ENCODE measurements at regions not wholly inside any gene's neighbourhood (a gene's known extent, or its start where the extent isn't known, plus 50 kb on each side); places are given as distances from the start of the nearest gene placed in this dataset.
"Not testable (repeated sequence)": the region's sequence is repeated elsewhere in the genome, so short reads cannot be mapped to it uniquely, and the experiment has no call there.

DNA sequence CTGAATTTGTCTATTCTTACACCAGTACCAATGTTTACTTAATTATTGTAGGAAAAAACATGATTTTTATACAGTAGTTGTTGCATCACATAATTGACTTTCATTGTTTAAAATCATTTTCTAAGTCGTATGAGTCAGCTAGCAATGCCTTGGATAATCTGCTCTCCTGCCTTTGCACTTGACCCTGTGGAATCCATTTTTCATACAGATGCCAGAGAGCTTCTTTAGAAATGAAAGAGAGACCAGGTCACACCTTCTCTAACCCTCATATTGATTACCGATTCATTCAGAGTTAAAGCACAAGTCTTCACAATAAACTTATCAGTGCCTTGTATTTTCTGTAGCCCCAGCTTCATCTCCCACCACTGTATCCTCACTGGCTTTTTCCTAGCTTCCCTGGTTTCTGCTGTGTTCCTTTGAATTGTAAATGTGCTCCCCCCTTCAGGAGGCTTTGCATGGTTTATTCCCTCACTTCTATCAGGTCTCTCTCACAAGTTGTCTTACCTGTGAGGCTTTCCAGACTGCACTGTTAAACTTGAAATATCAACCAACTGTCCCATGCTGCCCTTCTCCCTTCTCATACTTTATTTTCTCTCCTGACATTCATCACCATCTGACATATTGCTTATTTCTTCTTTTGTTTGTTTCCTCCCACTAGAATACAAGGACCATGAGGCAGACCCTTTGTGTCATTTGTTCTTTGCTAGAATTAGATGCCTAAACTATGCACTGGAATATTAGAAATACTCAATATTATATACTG, 662.0 kb upstream of the GBE1 start:
- DNase-seq (ENCODE audit: low read depth in 2 of 2, low spot score in 1 of 2), result no peak

GRCh38 chr3:82416830-82417229, 655.4 kb upstream of the GBE1 start:
- DNase-seq (ENCODE audit: low read depth in 2 of 2, low spot score in 1 of 2), result no peak

GRCh38 chr3:82416349-82416748, 654.9 kb upstream of the GBE1 start:
- no peak for DNase-seq (ENCODE audit: low read depth in 2 of 2, low spot score in 1 of 2)

DNA sequence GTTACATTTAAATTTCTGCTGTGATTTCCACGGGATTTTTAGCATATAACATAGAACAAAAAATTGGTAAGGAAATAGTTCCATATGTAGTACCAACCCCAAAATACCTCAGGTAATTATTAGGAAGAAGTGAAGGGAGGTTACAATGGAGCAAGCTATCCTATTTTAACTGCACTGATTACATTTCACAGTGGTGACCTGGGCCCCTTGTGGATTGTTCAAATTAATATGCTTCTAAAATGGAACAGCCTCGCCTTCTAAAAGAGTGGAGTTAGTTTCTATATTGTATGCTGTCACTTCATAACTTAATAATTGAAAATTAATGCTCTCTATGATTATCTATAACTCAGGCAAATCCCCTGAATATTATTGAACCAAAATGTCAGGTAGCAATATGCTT, 651.7 kb upstream of the GBE1 start:
- DNase-seq (ENCODE audit: low read depth in 2 of 2, low spot score in 1 of 2), result no peak

- no peak for DNase-seq (ENCODE audit: low read depth in 2 of 2, low spot score in 1 of 2)
Observed at GRCh38 chr3:82410366-82410765, 648.9 kb upstream of the GBE1 start.

- DNase-seq (ENCODE audit: low read depth in 2 of 2, low spot score in 1 of 2), result no peak
Observed at GRCh38 chr3:82409842-82410241, 648.4 kb upstream of the GBE1 start.

DNA sequence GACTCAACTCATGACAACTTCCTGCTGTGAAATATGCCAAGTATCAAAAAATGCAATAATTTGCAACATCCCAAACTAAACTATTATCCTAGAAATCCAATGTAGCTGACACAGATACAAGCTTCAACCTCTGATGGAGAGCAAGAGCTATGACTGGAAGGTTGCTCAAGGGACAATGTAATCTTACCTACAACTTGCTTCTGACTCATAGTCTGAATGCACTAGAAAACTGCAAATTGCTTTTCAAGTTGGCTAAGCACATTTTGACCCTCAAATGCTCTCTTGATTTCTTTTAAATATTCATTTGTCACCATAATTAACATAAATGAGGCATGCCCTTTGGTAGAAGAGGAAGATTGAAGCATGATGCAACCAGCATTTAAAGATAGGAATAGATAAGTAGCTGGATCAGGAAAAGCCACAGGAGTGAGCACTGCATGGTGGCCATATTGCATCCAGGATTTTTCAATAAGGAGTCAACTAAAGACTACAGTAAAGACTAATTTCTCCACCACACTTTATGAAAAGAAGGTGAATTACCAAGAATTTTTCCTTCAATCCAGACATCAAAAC, 630.8 kb upstream of the GBE1 start:
- no peak for DNase-seq (ENCODE audit: low read depth in 2 of 2, low spot score in 1 of 2)

- no peak for DNase-seq (ENCODE audit: low read depth in 2 of 2, low spot score in 1 of 2)
Observed at GRCh38 chr3:82390868-82391267, 629.4 kb upstream of the GBE1 start.

DNA sequence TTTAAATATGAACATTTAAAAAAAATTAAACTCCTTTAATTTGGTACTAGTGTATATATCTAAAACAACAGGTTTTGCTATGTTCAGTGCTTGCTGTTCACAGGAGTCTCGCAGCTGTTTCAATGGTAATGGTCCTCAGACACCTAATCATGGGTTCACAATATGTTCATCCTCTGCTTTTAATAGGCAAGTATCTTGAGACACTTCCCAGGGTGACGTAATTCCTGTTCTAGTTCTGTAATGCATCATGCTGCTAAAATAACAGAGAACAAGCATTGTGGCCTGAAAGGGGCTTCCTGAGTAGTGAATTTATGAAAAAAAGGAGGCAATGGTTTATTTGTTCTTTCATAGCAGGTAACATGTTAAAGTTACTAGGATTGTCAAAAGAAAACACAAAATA, 625.2 kb upstream of the GBE1 start:
- DNase-seq (ENCODE audit: low read depth in 2 of 2, low spot score in 1 of 2), result no peak

- DNase-seq (ENCODE audit: low read depth in 2 of 2, low spot score in 1 of 2), result no peak
Observed at GRCh38 chr3:82384181-82384580, 622.7 kb upstream of the GBE1 start.

DNA sequence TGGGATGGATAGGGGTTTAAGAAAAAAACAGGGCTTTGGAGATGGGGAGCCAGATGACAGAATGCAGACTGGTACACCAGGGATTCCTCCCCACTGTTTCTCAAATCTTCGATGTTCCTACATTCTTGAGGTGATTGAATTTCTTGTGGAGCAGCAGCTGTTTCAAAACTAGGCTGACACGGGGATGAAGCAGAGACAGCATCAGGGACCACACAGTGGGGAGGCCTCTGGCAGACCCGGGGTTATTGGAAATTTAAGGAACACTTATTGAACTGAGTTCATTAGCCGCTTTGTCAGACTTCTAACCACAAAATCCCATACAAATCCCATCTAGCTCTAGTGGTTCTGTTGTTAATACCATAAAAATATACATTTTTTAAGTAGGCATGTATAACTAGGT, 621.4 kb upstream of the GBE1 start:
- no peak for DNase-seq (ENCODE audit: low read depth in 2 of 2, low spot score in 1 of 2)

DNA sequence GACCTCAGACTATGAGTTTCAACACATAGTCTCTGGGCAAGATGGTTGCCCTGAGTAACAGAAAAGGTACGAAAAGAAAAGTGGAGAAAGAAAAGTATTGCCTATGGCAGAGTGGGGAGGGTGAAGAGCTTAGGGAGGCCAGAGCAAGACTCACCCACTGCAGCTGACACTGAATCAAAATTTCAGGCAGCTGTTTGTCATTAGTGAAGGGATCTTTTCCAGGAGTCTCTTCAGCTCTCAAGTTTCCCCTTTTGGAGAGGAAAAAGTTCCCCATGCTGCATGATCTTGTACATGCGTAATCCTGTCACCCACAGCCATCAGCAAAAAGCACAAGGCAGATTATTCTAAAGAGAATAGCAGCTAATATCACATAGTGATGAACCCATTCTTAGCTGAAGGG, 616.9 kb upstream of the GBE1 start:
- DNase-seq (ENCODE audit: low read depth in 2 of 2, low spot score in 1 of 2), result no peak

DNA sequence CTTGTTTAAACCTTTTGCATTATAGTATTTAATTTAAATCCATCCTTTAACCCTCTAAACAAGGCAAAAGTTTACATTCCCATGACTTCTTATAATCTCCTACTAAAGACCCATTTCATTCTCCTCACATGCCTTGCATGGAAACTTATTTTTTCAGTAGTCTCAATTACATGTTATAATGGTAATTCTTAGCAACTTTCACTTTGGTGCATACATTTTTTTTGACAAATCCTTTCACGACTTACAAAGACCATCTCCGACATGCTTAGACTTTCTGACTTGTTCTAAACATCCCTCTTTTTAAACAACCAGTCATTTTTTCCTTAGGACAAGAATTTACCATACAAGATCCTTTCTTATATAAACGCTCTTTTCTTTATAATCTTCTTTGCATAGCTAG, 615.4 kb upstream of the GBE1 start:
- no peak for DNase-seq (ENCODE audit: low read depth in 2 of 2, low spot score in 1 of 2)

- not testable (repeated sequence) for DNase-seq (ENCODE audit: low read depth in 2 of 2, low spot score in 1 of 2)
Observed at GRCh38 chr3:82373833-82374232, 612.4 kb upstream of the GBE1 start.

GRCh38 chr3:82364827-82365226, 603.4 kb upstream of the GBE1 start:
- DNase-seq (ENCODE audit: low read depth in 2 of 2, low spot score in 1 of 2), result no peak

- no peak for DNase-seq (ENCODE audit: low read depth in 2 of 2, low spot score in 1 of 2)
Observed at GRCh38 chr3:82363131-82363530, 601.7 kb upstream of the GBE1 start.

DNA sequence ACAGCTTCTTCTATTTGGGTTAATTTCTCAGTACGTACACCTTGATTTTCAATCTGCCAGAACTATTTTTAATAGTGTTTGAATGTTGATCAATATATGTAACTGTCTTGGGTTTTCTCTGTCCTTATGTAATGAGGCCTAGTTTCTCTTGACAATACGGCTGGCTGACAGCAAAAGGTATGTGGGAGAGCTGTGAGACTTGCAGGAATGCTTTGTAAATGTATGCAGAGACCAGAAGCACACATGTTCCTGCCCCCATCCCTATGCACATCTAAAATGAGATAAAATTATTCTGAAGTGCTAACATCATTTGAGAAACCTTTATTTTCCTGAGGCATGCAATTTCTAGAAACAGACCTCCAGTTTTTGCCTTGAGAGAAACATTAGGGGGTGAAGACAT, 593.8 kb upstream of the GBE1 start:
- DNase-seq (ENCODE audit: low read depth in 2 of 2, low spot score in 1 of 2), result no peak

DNA sequence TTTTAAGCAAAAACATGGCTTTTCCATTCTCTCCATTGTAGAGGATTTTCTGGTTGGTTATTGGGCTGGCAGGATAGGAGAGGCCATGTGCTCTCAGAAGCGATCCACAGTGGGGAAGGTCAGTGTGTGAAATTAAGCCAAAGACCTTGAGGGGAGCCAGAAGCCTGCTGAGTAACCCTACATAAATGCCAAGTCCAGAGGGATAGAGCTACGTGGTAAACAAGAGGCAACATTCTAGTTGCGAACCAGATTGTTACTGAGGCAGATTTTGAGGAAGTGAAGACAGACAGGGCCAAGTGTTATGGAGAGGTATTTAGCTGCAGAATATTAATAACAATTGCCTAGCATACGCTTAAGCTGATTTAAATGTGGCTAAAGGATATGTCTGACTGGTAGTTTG, 592.8 kb upstream of the GBE1 start:
- no peak for DNase-seq (ENCODE audit: low read depth in 2 of 2, low spot score in 1 of 2)

DNA sequence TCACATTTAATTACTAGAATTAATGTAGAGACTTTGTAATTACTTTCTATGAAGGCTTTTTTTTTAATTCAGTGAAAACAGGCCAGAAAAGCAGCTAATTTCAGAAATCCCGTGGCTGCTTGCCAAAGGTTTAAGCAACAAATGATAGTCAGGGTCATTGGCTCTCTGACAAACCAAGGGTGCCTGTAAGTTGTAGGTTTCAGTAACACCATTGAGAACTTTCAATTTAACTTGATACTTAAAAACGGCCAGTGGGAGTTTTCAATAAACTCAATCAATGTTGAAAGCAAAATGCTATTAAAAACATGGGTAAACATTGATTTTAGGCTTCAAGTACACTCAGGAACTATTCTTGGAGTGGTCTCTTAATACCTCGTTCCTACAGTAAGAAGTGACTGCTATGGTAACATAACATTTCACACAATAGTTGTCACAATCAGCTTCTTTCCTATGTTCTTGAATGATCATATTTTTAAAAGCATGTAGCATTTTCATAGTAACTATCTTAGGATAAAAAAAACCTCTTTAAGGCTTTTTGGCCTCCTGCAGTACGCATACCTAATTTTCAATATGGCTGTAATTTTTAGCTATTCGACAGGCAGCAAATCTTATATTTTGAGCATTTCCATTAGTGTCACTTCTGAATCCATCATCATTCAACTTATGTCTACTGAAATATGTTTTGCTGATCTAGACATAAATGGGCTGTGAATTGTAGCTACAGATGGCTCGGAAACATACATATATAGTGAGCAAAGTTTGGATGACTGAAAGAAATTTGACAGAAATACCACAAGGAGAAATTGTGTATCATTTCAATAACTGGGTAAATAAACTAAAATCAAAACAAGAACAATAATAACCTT, 592.1 kb upstream of the GBE1 start:
- no peak for DNase-seq (ENCODE audit: low read depth in 2 of 2, low spot score in 1 of 2)

- no peak for DNase-seq (ENCODE audit: low read depth in 2 of 2, low spot score in 1 of 2)
Observed at GRCh38 chr3:82347585-82347984, 586.1 kb upstream of the GBE1 start.

- DNase-seq (ENCODE audit: low read depth in 2 of 2, low spot score in 1 of 2), result no peak
Observed at GRCh38 chr3:82342521-82342920, 581.1 kb upstream of the GBE1 start.

DNA sequence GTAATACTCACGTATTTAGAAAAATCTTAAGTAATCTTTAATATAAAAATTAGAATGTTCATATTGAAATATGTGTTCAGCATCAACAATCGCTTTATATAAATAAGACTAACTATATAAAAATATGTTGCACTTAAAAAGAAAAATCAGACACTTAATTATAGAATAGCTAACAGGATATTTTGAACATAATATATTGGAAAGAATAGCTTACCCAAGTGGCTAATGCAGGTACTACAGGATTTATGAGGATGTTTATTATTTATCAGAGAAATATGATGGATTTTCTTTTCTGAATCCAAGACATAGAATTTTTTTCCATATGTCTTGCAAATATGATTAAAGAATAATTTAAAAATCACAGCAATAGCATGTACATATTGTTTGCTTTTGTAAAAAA, 567.9 kb upstream of the GBE1 start:
- no peak for DNase-seq (ENCODE audit: low read depth in 2 of 2, low spot score in 1 of 2)
